B cell (primary cell): ENCODE measurements at regions not wholly inside any gene's neighbourhood (a gene's known extent, or its start where the extent isn't known, plus 50 kb on each side); places are given as distances from the start of the nearest gene placed in this dataset.

Experiments
- ATAC-seq: fragments of 200-7000 bp; cut with Tn5 transposase; one replicate; pipeline ENCODE4 v1.10.0; 2021; ENCODE audit warnings: low read depth, mild to moderate bottlenecking, moderate number of reproducible peaks, moderate library complexity
- CTCF ChIA-PET: fragments of 350-600 bp; sonication (Branson Sonifier 250); formaldehyde crosslinking; loops from one replicate; lab custom pipeline; 2021; ENCODE audit warnings: antibody characterized with exemption, inconsistent platforms; lab: Charles Lee
- POLR2A ChIA-PET: fragments of 350-600 bp; sonication (Branson Sonifier 250); formaldehyde crosslinking; loops from one replicate; lab custom pipeline; 2021; ENCODE audit warnings: antibody characterized with exemption; lab: Charles Lee
- DNase-seq: peaks from one replicate; pipeline ENCODE4 v3.0.0; 2013
- H2AFZ ChIP-seq: 2 replicates; pipeline ENCODE4 v1.6.1; 2012; ENCODE audit warnings: mild to moderate bottlenecking, low read depth, low read length; ENCODE audit not compliant: insufficient read depth, poor library complexity, severe bottlenecking
- H3K27ac ChIP-seq, 2 donors: 1 replicate in 1 of 2; 2 replicates in 1 of 2; pipeline ENCODE4 v1.5.1; 2012 to 2013; ENCODE audit warnings: low read length in 2 of 2, mild to moderate bottlenecking in 2 of 2, moderate library complexity in 1 of 2
- H3K27me3 ChIP-seq, 4 experiments: fragments of 200-600 bp in 1 of 4; sonication (generic) in 1 of 4; replicated peaks in 1 of 4; 1 replicate in 2 of 4; 2 replicates in 2 of 4; pipeline versions ENCODE4 v1.6.1 to v1.7.0; 2013 to 2016; ENCODE audit warnings: low read length in 3 of 4, mild to moderate bottlenecking in 2 of 4, mixed read lengths in 1 of 4, moderate library complexity in 1 of 4; ENCODE audit not compliant: insufficient read depth in 4 of 4, control insufficient read depth in 3 of 4; ENCODE audit errors: control extremely low read depth in 1 of 4
- H3K36me3 ChIP-seq, 2 experiments: replicated peaks in 1 of 2; 1 replicate in 1 of 2; 2 replicates in 1 of 2; pipeline versions ENCODE4 v1.6.1 to v1.7.1; 2013; ENCODE audit warnings: low read length in 1 of 2; ENCODE audit not compliant: insufficient read depth in 2 of 2, control insufficient read depth in 1 of 2; ENCODE audit errors: control extremely low read depth in 1 of 2, extremely low read depth in 1 of 2
- H3K4me1 ChIP-seq, 2 donors: fragments of 200-600 bp in 1 of 2; sonication (generic) in 1 of 2; 1 replicate in 1 of 2; 2 replicates in 1 of 2; pipeline versions ENCODE4 v1.5.1 to v1.6.1; 2013 to 2017; ENCODE audit warnings: low read length in 2 of 2; ENCODE audit not compliant: control insufficient read depth in 2 of 2, insufficient read depth in 2 of 2
- H3K4me2 ChIP-seq: replicated peaks from 2 replicates; pipeline ENCODE3; 2012; ENCODE audit warnings: mild to moderate bottlenecking, low read depth, low read length; ENCODE audit not compliant: poor library complexity, severe bottlenecking
- H3K4me3 ChIP-seq, 5 experiments: fragments of 200-600 bp in 1 of 5; sonication (generic) in 1 of 5; 1 replicate in 3 of 5; 2 replicates in 2 of 5; pipeline versions ENCODE4 v1.5.1 to v1.7.0; 2011 to 2016; ENCODE audit warnings: low read length in 4 of 5, mild to moderate bottlenecking in 4 of 5, low read depth in 2 of 5, control low read depth in 1 of 5, moderate library complexity in 1 of 5; ENCODE audit not compliant: insufficient read depth in 1 of 5; ENCODE audit errors: control extremely low read depth in 1 of 5, extremely low read depth in 1 of 5
- H3K79me2 ChIP-seq: fragments of 200-600 bp; sonication (generic); one replicate; pipeline ENCODE4 v1.6.0; 2016; ENCODE audit warnings: low read length; ENCODE audit not compliant: control insufficient read depth, insufficient read depth
- H3K9ac ChIP-seq: fragments of 200-600 bp; sonication (generic); 2 replicates; pipeline ENCODE4 v1.6.1; 2017; ENCODE audit warnings: mild to moderate bottlenecking, low read length, moderate library complexity
- H3K9me3 ChIP-seq, 3 donors: one replicate each; pipeline versions ENCODE4 v1.6.1 to v1.7.1; 2013; ENCODE audit warnings: low read length in 2 of 3; ENCODE audit not compliant: control insufficient read depth in 2 of 3, insufficient read depth in 1 of 3; ENCODE audit errors: control extremely low read depth in 1 of 3
- H4K20me1 ChIP-seq: 2 replicates; pipeline ENCODE4 v1.6.0; 2012; ENCODE audit warnings: mild to moderate bottlenecking, low read length; ENCODE audit not compliant: insufficient read depth, control insufficient read depth, poor library complexity, severe bottlenecking
- H3K27ac Mint-ChIP-seq: one replicate; pipeline ENCODE4 v1.8.0; 2021; ENCODE audit warnings: mixed read lengths
- H3K27me3 Mint-ChIP-seq: one replicate; pipeline ENCODE4 v1.8.0; 2021; ENCODE audit warnings: mixed read lengths
- H3K4me1 Mint-ChIP-seq: one replicate; pipeline ENCODE4 v1.8.0; 2021; ENCODE audit warnings: mixed read lengths
- H3K4me3 Mint-ChIP-seq: one replicate; pipeline ENCODE4 v1.8.0; 2021; ENCODE audit warnings: mixed read lengths
- H3K9me3 Mint-ChIP-seq: one replicate; pipeline ENCODE4 v1.8.0; 2022; ENCODE audit warnings: mixed read lengths; ENCODE audit not compliant: insufficient read depth
- CTCF ChIP-seq: fragments of 200-600 bp; IDR thresholded peaks from one replicate; pipeline ENCODE4 v1.8.0; 2022; ENCODE audit warnings: antibody characterized with exemption, mild to moderate bottlenecking
- EZH2 ChIP-seq: IDR thresholded peaks from 2 replicates; pipeline ENCODE4 v1.6.1; 2012; ENCODE audit warnings: borderline replicate concordance, low read depth, mild to moderate bottlenecking, moderate library complexity, low read length; ENCODE audit not compliant: insufficient read depth, poor library complexity, severe bottlenecking
- WGBS: methylation state at CpG from one replicate; pipeline ENCODE4 v1.1.5; 2013; ENCODE audit warnings: missing lambda C conversion rate; ENCODE audit not compliant: insufficient coverage; 5-methylcytosine and 5-hydroxymethylcytosine counted together
- intact Hi-C: fragments of 100-400 bp; cut with micrococcal nuclease; formaldehyde crosslinking; loops from one replicate; pipeline ENCODE4 v1.10.0; 2022

- H3K27ac Mint-ChIP-seq = no peak overlapping the region
- H3K4me3 Mint-ChIP-seq = no peak overlapping the region
- TF ChIP-seq CTCF (no peak), EZH2 (no peak)
- ChIA-PET POLR2A (no interaction called here), CTCF (no interaction called here)
- Histone ChIP-seq H3K27ac (no peak overlapping the region), H3K79me2 (no peaks in the 10 kb centered on the region), H3K4me3 (no peak overlapping the region), H3K36me3 (no peaks in the 10 kb centered on the region), H3K4me2 (no peak overlapping the region), H3K9ac (no peak overlapping the region), H2AFZ (no peak overlapping the region), H3K9me3 (no peaks in the 10 kb centered on the region), H4K20me1 (no peaks in the 10 kb centered on the region), H3K27me3 (no peaks in the 10 kb centered on the region), H3K4me1 (no peaks in the 10 kb centered on the region)
- intact Hi-C loops = no loop called here
- no CpG with 5 or more reads among the region's 1 CpG for WGBS
- no peaks in the 10 kb centered on the region for H3K4me1 Mint-ChIP-seq
- ATAC-seq (no peak), DNase-seq (no peak)
- H3K9me3 Mint-ChIP-seq = no peaks in the 10 kb centered on the region
- H3K27me3 Mint-ChIP-seq = no peaks in the 10 kb centered on the region
These were observed 369.7 kb upstream of the RGS18 start for GRCh38 chr1:191788551-191788950.

GRCh38 chr1:191798178-191798577 is 360.1 kb upstream of the RGS18 start:
- no peaks in the 10 kb centered on the region for H3K4me1 Mint-ChIP-seq
- no peak overlapping the region for H3K27ac Mint-ChIP-seq
- DNase-seq (no peak), ATAC-seq (no peak)
- no peaks in the 10 kb centered on the region for H4K20me1 ChIP-seq
- H3K9me3 Mint-ChIP-seq = no peaks in the 10 kb centered on the region
- POLR2A ChIA-PET = no interaction called here
- no peaks in the 10 kb centered on the region for H3K27me3 ChIP-seq
- H3K36me3 ChIP-seq = no peaks in the 10 kb centered on the region
- no peak overlapping the region for H2AFZ ChIP-seq
- intact Hi-C loops = no loop called here
- H3K27me3 Mint-ChIP-seq = no peaks in the 10 kb centered on the region
- no peak overlapping the region for H3K4me3 ChIP-seq
- WGBS = no CpG with 5 or more reads among the region's 1 CpG
- no peak overlapping the region for H3K27ac ChIP-seq
- no peaks in the 10 kb centered on the region for H3K4me1 ChIP-seq
- TF ChIP-seq CTCF = no peak
- no peak for TF ChIP-seq EZH2
- H3K9ac ChIP-seq = no peak overlapping the region
- CTCF ChIA-PET = no interaction called here
- H3K79me2 ChIP-seq = no peaks in the 10 kb centered on the region
- no peak overlapping the region for H3K4me3 Mint-ChIP-seq
- no peaks in the 10 kb centered on the region for H3K9me3 ChIP-seq
- H3K4me2 ChIP-seq = no peak overlapping the region
